ENCODE measurements at regions not wholly inside any gene's neighbourhood (a gene's known extent, or its start where the extent isn't known, plus 50 kb on each side); places are given as distances from the start of the nearest gene placed in this dataset.

GRCh38 chr10:120161111-120161510, 268.6 kb downstream of the SEC23IP start:
- Histone ChIP-seq H2BK15ac (ENCODE audit: low read depth, low read length) (no peak overlapping the region), H4K5ac (ENCODE audit: insufficient read length, low read depth, low read length) (no peak overlapping the region), H3K4me2 (ENCODE audit: insufficient read depth, insufficient read length, low read length) (no peak overlapping the region), H3K4ac (ENCODE audit: low read depth, low read length) (no peak overlapping the region), H3K9me3 (ENCODE audit: control insufficient read depth, low read depth, low read length) (no peaks in the 10 kb centered on the region), H3K79me1 (ENCODE audit: insufficient read depth, low read depth, low read length, poor library complexity, severe bottlenecking) (no peaks in the 10 kb centered on the region), H4K20me1 (ENCODE audit: control insufficient read depth, insufficient read depth, insufficient read length) (no peaks in the 10 kb centered on the region), H3K4me1 (ENCODE audit: insufficient read depth, low read length) (no peaks in the 10 kb centered on the region), H4K8ac (replicated peaks; ENCODE audit: insufficient read length, low read depth, low read length) (no peak overlapping the region), H2AFZ (ENCODE audit: low read length) (no peak overlapping the region), H3K79me2 (ENCODE audit: insufficient read depth, low read length) (no peaks in the 10 kb centered on the region), H2BK120ac (ENCODE audit: low read depth, low read length, poor library complexity, severe bottlenecking) (no peak overlapping the region), H2BK12ac (ENCODE audit: insufficient read length, low read depth, low read length) (no peak overlapping the region), H3K56ac (ENCODE audit: insufficient read length, low read depth, low read length) (no peak overlapping the region), H3K27ac (ENCODE audit: insufficient read length, low read depth, low read length) (no peak overlapping the region), H2BK20ac (ENCODE audit: low read depth, low read length, poor library complexity, severe bottlenecking) (no peak overlapping the region), H3K9ac (ENCODE audit: extremely low read depth, insufficient read length, low read length) (no peak overlapping the region), H4K91ac (ENCODE audit: insufficient read length, low read depth, low read length) (no peak overlapping the region), H3T11ph (ENCODE audit: low read length) (no peak overlapping the region), H3K23me2 (ENCODE audit: insufficient read length, low read depth, low read length, poor library complexity, severe bottlenecking) (no peaks in the 10 kb centered on the region), H2BK5ac (ENCODE audit: insufficient read length, low read length) (no peak overlapping the region), H2AK5ac (ENCODE audit: insufficient read length, low read length) (no peak overlapping the region), H3K23ac (ENCODE audit: insufficient read length, low read depth, low read length) (no peak overlapping the region), H3K18ac (ENCODE audit: insufficient read length, low read depth, low read length) (no peak overlapping the region), H3K27me3 (ENCODE audit: insufficient read depth, low read length) (no peaks in the 10 kb centered on the region), H3K14ac (ENCODE audit: insufficient read depth, low read length) (no peak overlapping the region)
- Mint-ChIP-seq H3K36me3 (ENCODE audit: insufficient read depth in 1 of 3, low read depth in 3 of 3) (peaks cover 0 to 5% (median 0%) of the 10 kb centered on the region in 3 experiments; a peak in 2 of 7 replicates), H3K9me3 (no peaks in the 10 kb centered on the region), H3K27me3 (ENCODE audit: low read depth) (no peaks in the 10 kb centered on the region; the same call in none of the 2 replicates), H3K4me3 (no peak overlapping the region), H3K27ac (no peak overlapping the region), H3K4me1 (no peaks in the 10 kb centered on the region)
- no peak for TF ChIP-seq CTCF (conservative IDR thresholded peaks at IDR 0.05)
- no CpG with 5 or more reads among the region's 1 CpG for WGBS (ENCODE audit: extremely low coverage, insufficient read length, low lambda C conversion rate)
- DNase-seq, result no peak

Data from H9 (cell line).